Activated CD4-positive, alpha-beta T cell treated with anti-CD3 and anti-CD28 coated beads for 36 hours (primary cell): ENCODE measurements at regions not wholly inside any gene's neighbourhood (a gene's known extent, or its start where the extent isn't known, plus 50 kb on each side); places are given as distances from the start of the nearest gene placed in this dataset.

Source experiments
- ATAC-seq: fragments of 200-7000 bp; cut with Tn5 transposase; one replicate; pipeline ENCODE4 v1.10.0; 2021; ENCODE audit warnings: mild to moderate bottlenecking, moderate library complexity
- CTCF ChIA-PET: fragments of 350-600 bp; sonication (Branson Sonifier 250); formaldehyde crosslinking; loops from one replicate; lab custom pipeline; 2021; ENCODE audit warnings: antibody characterized with exemption; lab: Charles Lee
- POLR2A ChIA-PET: fragments of 350-600 bp; sonication (Branson Sonifier 250); formaldehyde crosslinking; loops from one replicate; lab custom pipeline; 2021; ENCODE audit warnings: antibody characterized with exemption, inconsistent platforms; lab: Charles Lee
- DNase-seq: peaks from one replicate; pipeline ENCODE4 v3.0.0-alpha.2; 2020
- H3K27ac Mint-ChIP-seq: one replicate; pipeline ENCODE4 v1.8.0; 2021; ENCODE audit warnings: mixed read lengths
- H3K27me3 Mint-ChIP-seq: one replicate; pipeline ENCODE4 v1.8.0; 2021; ENCODE audit warnings: mixed read lengths
- H3K36me3 Mint-ChIP-seq: one replicate; pipeline ENCODE4 v1.8.0; 2021; ENCODE audit warnings: low read depth, mixed read lengths
- H3K4me1 Mint-ChIP-seq: one replicate; pipeline ENCODE4 v1.8.0; 2021; ENCODE audit warnings: mixed read lengths
- H3K4me3 Mint-ChIP-seq: one replicate; pipeline ENCODE4 v1.8.0; 2021; ENCODE audit warnings: mild to moderate bottlenecking, moderate library complexity, mixed read lengths
- H3K9me3 Mint-ChIP-seq: one replicate; pipeline ENCODE4 v1.8.0; 2021; ENCODE audit warnings: low read depth, mixed read lengths
- intact Hi-C, 2 experiments: fragments of 100-400 bp; cut with DNase I in 1 of 2; cut with micrococcal nuclease in 1 of 2; formaldehyde crosslinking; loops; one replicate each; pipeline versions ENCODE4 v1.14.2 to v1.15.1; 2022 to 2024; cut with DNase I, micrococcal nuclease

GRCh38 chr9:119522381-119522780 lies 153.1 kb upstream of the BRINP1 start:
- ChIA-PET POLR2A (no interaction called here), CTCF (no interaction called here)
- Mint-ChIP-seq H3K27me3 (no peaks in the 10 kb centered on the region), H3K4me1 (no peaks in the 10 kb centered on the region), H3K9me3 (peaks cover 2% of the 10 kb centered on the region), H3K27ac (no peak overlapping the region), H3K4me3 (no peak overlapping the region), H3K36me3 (no peaks in the 10 kb centered on the region)
- ATAC-seq (no peak), DNase-seq (no peak)
- intact Hi-C loops, result no loop called here

- no peaks in the 10 kb centered on the region for H3K36me3 Mint-ChIP-seq
- H3K4me1 Mint-ChIP-seq, result no peaks in the 10 kb centered on the region
- intact Hi-C loops, result no loop called here
- DNase-seq (no peak), ATAC-seq (no peak)
- ChIA-PET POLR2A (no interaction called here), CTCF (no interaction called here)
- no peak overlapping the region for H3K27ac Mint-ChIP-seq
- H3K4me3 Mint-ChIP-seq, result no peak overlapping the region
- H3K27me3 Mint-ChIP-seq, result no peaks in the 10 kb centered on the region
- peaks cover 8% of the 10 kb centered on the region for H3K9me3 Mint-ChIP-seq
Observed at GRCh38 chr9:119509291-119509905, 140.2 kb upstream of the BRINP1 start.

- H3K4me3 Mint-ChIP-seq, result no peak overlapping the region
- ChIA-PET CTCF (no interaction called here), POLR2A (no interaction called here)
- no peaks in the 10 kb centered on the region for H3K4me1 Mint-ChIP-seq
- H3K36me3 Mint-ChIP-seq, result no peaks in the 10 kb centered on the region
- no peak overlapping the region for H3K27ac Mint-ChIP-seq
- ATAC-seq (no peak), DNase-seq (no peak)
- intact Hi-C loops, result no loop called here
- H3K27me3 Mint-ChIP-seq, result peaks cover 9% of the 10 kb centered on the region
- H3K9me3 Mint-ChIP-seq, result peaks cover 4% of the 10 kb centered on the region
Observed at GRCh38 chr9:119501374-119501773, 132.1 kb upstream of the BRINP1 start.

GRCh38 chr9:119500072-119500771 lies 131.0 kb upstream of the BRINP1 start:
- Mint-ChIP-seq H3K27ac (no peak overlapping the region), H3K4me1 (no peaks in the 10 kb centered on the region), H3K4me3 (no peak overlapping the region), H3K9me3 (peaks cover 4% of the 10 kb centered on the region), H3K36me3 (no peaks in the 10 kb centered on the region), H3K27me3 (peaks cover 9% of the 10 kb centered on the region)
- DNase-seq (no peak), ATAC-seq (no peak)
- POLR2A ChIA-PET, result no interaction called here
- CTCF ChIA-PET, result no interaction called here
- intact Hi-C loops, result no loop called here

GRCh38 chr9:119487118-119487827 lies 118.0 kb upstream of the BRINP1 start:
- Mint-ChIP-seq H3K36me3 (no peaks in the 10 kb centered on the region), H3K27ac (no peak overlapping the region), H3K27me3 (no peaks in the 10 kb centered on the region), H3K4me3 (no peak overlapping the region), H3K9me3 (peaks cover 3% of the 10 kb centered on the region), H3K4me1 (no peaks in the 10 kb centered on the region)
- CTCF ChIA-PET, result no interaction called here
- ATAC-seq, result no peak
- intact Hi-C loops, result no loop called here
- POLR2A ChIA-PET, result no interaction called here
- DNase-seq, result no peak

GRCh38 chr9:119483153-119483552 lies 113.9 kb upstream of the BRINP1 start:
- POLR2A ChIA-PET, result no interaction called here
- Mint-ChIP-seq H3K9me3 (peaks cover 4% of the 10 kb centered on the region), H3K4me3 (no peak overlapping the region), H3K36me3 (no peaks in the 10 kb centered on the region), H3K4me1 (no peaks in the 10 kb centered on the region), H3K27ac (no peak overlapping the region), H3K27me3 (no peaks in the 10 kb centered on the region)
- DNase-seq, result no peak
- no peak for ATAC-seq
- CTCF ChIA-PET, result no interaction called here
- intact Hi-C loops, result no loop called here

GRCh38 chr9:119477197-119477596 lies 108.0 kb upstream of the BRINP1 start:
- DNase-seq (no peak), ATAC-seq (no peak)
- H3K27me3 Mint-ChIP-seq, result no peaks in the 10 kb centered on the region
- ChIA-PET POLR2A (no interaction called here), CTCF (no interaction called here)
- no peaks in the 10 kb centered on the region for H3K36me3 Mint-ChIP-seq
- H3K4me1 Mint-ChIP-seq, result no peaks in the 10 kb centered on the region
- H3K4me3 Mint-ChIP-seq, result no peak overlapping the region
- intact Hi-C loops, result no loop called here
- H3K9me3 Mint-ChIP-seq, result peaks cover 10% of the 10 kb centered on the region
- H3K27ac Mint-ChIP-seq, result no peak overlapping the region

GRCh38 chr9:119458068-119458467 lies 88.8 kb upstream of the BRINP1 start:
- intact Hi-C loops, result no loop called here
- ChIA-PET POLR2A (no interaction called here), CTCF (interaction anchor here (1.1 kb wide), 1 partner anchor 9 kb away, joined by 3 read pairs; no protein-coding TSS in a partner anchor)
- Mint-ChIP-seq H3K27ac (no peak overlapping the region), H3K27me3 (peaks cover 2% of the 10 kb centered on the region), H3K36me3 (no peaks in the 10 kb centered on the region), H3K4me1 (no peaks in the 10 kb centered on the region), H3K9me3 (no peaks in the 10 kb centered on the region), H3K4me3 (no peak overlapping the region)
- ATAC-seq (no peak), DNase-seq (no peak)

- ATAC-seq (no peak), DNase-seq (no peak)
- intact Hi-C loops, result no loop called here
- Mint-ChIP-seq H3K4me1 (no peaks in the 10 kb centered on the region), H3K9me3 (no peaks in the 10 kb centered on the region), H3K27me3 (peaks cover 2% of the 10 kb centered on the region), H3K36me3 (no peaks in the 10 kb centered on the region), H3K4me3 (no peak overlapping the region), H3K27ac (no peak overlapping the region)
- POLR2A ChIA-PET, result no interaction called here
- CTCF ChIA-PET, result no interaction called here
Observed at GRCh38 chr9:119453980-119454379, 84.7 kb upstream of the BRINP1 start.

GRCh38 chr9:119453490-119453911 lies 84.3 kb upstream of the BRINP1 start:
- no peak for ATAC-seq
- H3K27ac Mint-ChIP-seq, result no peak overlapping the region
- peaks cover 2% of the 10 kb centered on the region for H3K27me3 Mint-ChIP-seq
- intact Hi-C loops, result no loop called here
- H3K4me1 Mint-ChIP-seq, result no peaks in the 10 kb centered on the region
- H3K9me3 Mint-ChIP-seq, result no peaks in the 10 kb centered on the region
- CTCF ChIA-PET, result no interaction called here
- no peaks in the 10 kb centered on the region for H3K36me3 Mint-ChIP-seq
- H3K4me3 Mint-ChIP-seq, result no peak overlapping the region
- POLR2A ChIA-PET, result no interaction called here
- DNase-seq, result no peak

- ChIA-PET POLR2A (no interaction called here), CTCF (no interaction called here)
Observed at GRCh38 chr9:119451426-119451825, 82.2 kb upstream of the BRINP1 start.

GRCh38 chr9:119443179-119443578 lies 73.9 kb upstream of the BRINP1 start:
- no peak overlapping the region for H3K27ac Mint-ChIP-seq
- no peak overlapping the region for H3K4me3 Mint-ChIP-seq
- POLR2A ChIA-PET, result no interaction called here
- no peaks in the 10 kb centered on the region for H3K36me3 Mint-ChIP-seq
- no peaks in the 10 kb centered on the region for H3K9me3 Mint-ChIP-seq
- CTCF ChIA-PET, result interaction anchor here (0.6 kb wide), 1 partner anchor 28 kb away, joined by 3 read pairs; no protein-coding TSS in a partner anchor
- ATAC-seq (no peak), DNase-seq (no peak)
- intact Hi-C loops, result no loop called here
- no peaks in the 10 kb centered on the region for H3K27me3 Mint-ChIP-seq
- H3K4me1 Mint-ChIP-seq, result no peaks in the 10 kb centered on the region

More at GRCh38 chr9:119451426-119451825, 82.2 kb upstream of the BRINP1 start:
- intact Hi-C loops, result no loop called here
- Mint-ChIP-seq H3K27me3 (peaks cover 2% of the 10 kb centered on the region), H3K4me3 (no peak overlapping the region), H3K36me3 (no peaks in the 10 kb centered on the region), H3K27ac (no peak overlapping the region), H3K4me1 (no peaks in the 10 kb centered on the region), H3K9me3 (no peaks in the 10 kb centered on the region)
- DNase-seq (no peak), ATAC-seq (no peak)
